Transverse colon (tissue), 4 donors: ENCODE measurements at regions not wholly inside any gene's neighbourhood (a gene's known extent, or its start where the extent isn't known, plus 50 kb on each side); places are given as distances from the start of the nearest gene placed in this dataset.

Source experiments
- DNase-seq: peaks from one replicate; pipeline ENCODE4 v3.0.0-alpha.2; 2019
- H3K27ac ChIP-seq, 4 donors: fragments of 200-600 bp; sonication (generic); 2 replicates each; pipeline ENCODE4 v1.5.1; 2016 to 2018; ENCODE audit warnings: inconsistent platforms in 4 of 4
- H3K27me3 ChIP-seq: fragments of 200-600 bp; sonication (generic); 2 replicates; pipeline ENCODE4 v1.5.1; 2017; ENCODE audit warnings: inconsistent platforms
- H3K36me3 ChIP-seq, 4 donors: fragments of 200-600 bp; sonication (generic); 2 replicates each; pipeline ENCODE4 v1.5.1; 2017 to 2019; ENCODE audit warnings: inconsistent platforms in 4 of 4
- H3K4me1 ChIP-seq, 4 donors: fragments of 200-600 bp; sonication (generic); 2 replicates each; pipeline ENCODE4 v1.5.1; 2017 to 2020; ENCODE audit warnings: inconsistent platforms in 4 of 4
- H3K4me3 ChIP-seq, 4 donors: fragments of 200-600 bp; sonication (generic); 1 replicate in 1 of 4; 2 replicates in 3 of 4; pipeline versions ENCODE4 v1.5.1 to v1.6.1; 2017 to 2019; ENCODE audit warnings: inconsistent platforms in 4 of 4
- H3K9me3 ChIP-seq, 2 donors: fragments of 200-600 bp; sonication (generic); 2 replicates each; pipeline ENCODE4 v1.5.1; 2017 to 2019; ENCODE audit warnings: inconsistent platforms in 2 of 2
- EP300 ChIP-seq: sonication (generic); formaldehyde crosslinking; IDR thresholded peaks from one replicate; pipeline ENCODE4 v1.6.1; 2017; ENCODE audit warnings: antibody characterized with exemption, low read depth
- POLR2A ChIP-seq: fragments of 450-650 bp; IDR thresholded peaks from one replicate; pipeline ENCODE4 v1.6.1; 2016; ENCODE audit warnings: antibody characterized with exemption, mild to moderate bottlenecking, moderate library complexity
- POLR2AphosphoS5 ChIP-seq, 3 donors: sonication (generic); formaldehyde crosslinking; IDR thresholded peaks; one replicate each; pipeline ENCODE4 v1.6.1; 2016; ENCODE audit warnings: antibody characterized with exemption in 3 of 3
- WGBS, 2 donors: methylation state at CpG; one replicate each; pipeline ENCODE4 v1.1.5; 2018; ENCODE audit warnings: low coverage in 1 of 2; 5-methylcytosine and 5-hydroxymethylcytosine counted together
- in situ Hi-C, 4 donors: fragments of 200-750 bp; cut with MboI; loops; one replicate each; pipeline versions ENCODE4 v1.15.0 to v1.15.1; 2017; ENCODE audit warnings: low sequenced_read_pairs in 3 of 4, low pct_ligation_motif_present in 1 of 4, low pct_unique_long_range_greater_than_20kb in 1 of 4
- intact Hi-C: fragments of 100-400 bp; cut with DNase I; formaldehyde crosslinking; loops from one replicate; pipeline ENCODE4 v1.15.1; 2023; ENCODE audit warnings: low total_unique reads
- TF ChIP-seq, protein P1 (sequence below), 5 experiments: fragments of 200-600 bp in 3 of 5; fragments of 450-650 bp in 2 of 5; sonication (generic) in 3 of 5; IDR thresholded peaks; 1 replicate in 2 of 5; 2 replicates in 3 of 5; pipeline ENCODE4 v1.5.1; 2016 to 2017; ENCODE audit warnings: antibody characterized with exemption in 5 of 5, inconsistent platforms in 3 of 5, mild to moderate bottlenecking in 2 of 5, moderate library complexity in 1 of 5

DNA sequence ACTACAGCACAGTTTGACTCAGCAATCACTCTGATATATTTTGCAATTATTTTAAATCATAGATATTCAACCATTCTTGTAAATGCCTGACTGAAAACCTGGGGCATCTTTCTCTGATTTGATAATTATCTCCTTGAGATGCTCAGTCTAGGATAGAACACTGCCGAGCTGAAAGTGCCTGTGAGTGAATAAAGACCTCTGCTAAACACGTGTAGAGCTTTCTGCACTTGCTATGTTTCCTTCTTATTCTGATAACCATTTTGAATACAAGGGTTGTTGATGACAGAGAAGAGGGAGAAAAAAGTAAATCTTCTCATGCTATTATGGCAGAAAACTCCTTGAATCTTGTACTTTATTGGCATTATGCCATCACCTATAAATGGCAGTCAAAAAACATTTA is 1843.4 kb upstream of the IGFBP7 start:
- H3K27ac ChIP-seq, result no peak overlapping the region
- H3K4me1 ChIP-seq, result no peaks in the 10 kb centered on the region
- WGBS, 2 donors, result 41 to 59% methylated on average over 2 of the region's 2 CpGs
- DNase-seq, result no peak
- no peaks in the 10 kb centered on the region for H3K36me3 ChIP-seq
- intact Hi-C loops, result no loop called here
- no peak overlapping the region for H3K4me3 ChIP-seq
- in situ Hi-C loops, result no loop called here
- TF ChIP-seq EP300 (no peak), POLR2AphosphoS5 (IDR thresholded peaks at IDR 0.05) (no peak), POLR2A (no peak)
- TF ChIP-seq, protein P1, sequence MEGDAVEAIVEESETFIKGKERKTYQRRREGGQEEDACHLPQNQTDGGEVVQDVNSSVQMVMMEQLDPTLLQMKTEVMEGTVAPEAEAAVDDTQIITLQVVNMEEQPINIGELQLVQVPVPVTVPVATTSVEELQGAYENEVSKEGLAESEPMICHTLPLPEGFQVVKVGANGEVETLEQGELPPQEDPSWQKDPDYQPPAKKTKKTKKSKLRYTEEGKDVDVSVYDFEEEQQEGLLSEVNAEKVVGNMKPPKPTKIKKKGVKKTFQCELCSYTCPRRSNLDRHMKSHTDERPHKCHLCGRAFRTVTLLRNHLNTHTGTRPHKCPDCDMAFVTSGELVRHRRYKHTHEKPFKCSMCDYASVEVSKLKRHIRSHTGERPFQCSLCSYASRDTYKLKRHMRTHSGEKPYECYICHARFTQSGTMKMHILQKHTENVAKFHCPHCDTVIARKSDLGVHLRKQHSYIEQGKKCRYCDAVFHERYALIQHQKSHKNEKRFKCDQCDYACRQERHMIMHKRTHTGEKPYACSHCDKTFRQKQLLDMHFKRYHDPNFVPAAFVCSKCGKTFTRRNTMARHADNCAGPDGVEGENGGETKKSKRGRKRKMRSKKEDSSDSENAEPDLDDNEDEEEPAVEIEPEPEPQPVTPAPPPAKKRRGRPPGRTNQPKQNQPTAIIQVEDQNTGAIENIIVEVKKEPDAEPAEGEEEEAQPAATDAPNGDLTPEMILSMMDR (IDR thresholded peaks at IDR 0.05), result no peak
- H3K9me3 ChIP-seq, result no peaks in the 10 kb centered on the region
- no peaks in the 10 kb centered on the region for H3K27me3 ChIP-seq

- Histone ChIP-seq H3K4me3 (no peak overlapping the region), H3K27me3 (no peaks in the 10 kb centered on the region), H3K4me1 (no peaks in the 10 kb centered on the region), H3K27ac (no peak overlapping the region), H3K36me3 (no peaks in the 10 kb centered on the region), H3K9me3 (no peaks in the 10 kb centered on the region)
- in situ Hi-C loops (no loop called here), intact Hi-C loops (no loop called here)
- TF ChIP-seq POLR2A (no peak), POLR2AphosphoS5 (IDR thresholded peaks at IDR 0.05) (no peak), EP300 (no peak)
- TF ChIP-seq, protein P1 (IDR thresholded peaks at IDR 0.05), result no peak
- 70 to 87% methylated on average over 4 of the region's 4 CpGs for WGBS, 2 donors
- no peak for DNase-seq
These were observed 1847.5 kb upstream of the IGFBP7 start for GRCh38 chr4:58957711-58958110.

DNA sequence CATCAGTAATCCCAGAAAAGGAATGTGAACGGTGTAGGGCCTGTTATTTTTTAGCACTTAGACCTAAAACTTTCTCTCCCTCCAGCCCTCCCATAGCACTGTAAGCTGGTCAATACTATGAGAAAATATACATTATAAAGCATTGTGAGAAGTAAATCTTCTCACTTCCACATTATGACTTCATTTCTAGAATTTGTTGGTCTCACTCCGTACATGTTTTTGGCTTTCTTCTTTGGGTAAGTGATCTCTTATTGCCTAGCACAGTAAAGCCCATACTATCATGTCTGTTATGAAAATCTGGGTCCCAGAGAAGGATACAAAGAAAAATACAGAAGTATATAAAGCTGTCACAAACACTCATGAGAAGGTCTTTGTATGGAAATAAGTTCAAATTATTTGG is 1851.1 kb upstream of the IGFBP7 start:
- H3K27me3 ChIP-seq, result no peaks in the 10 kb centered on the region
- in situ Hi-C loops, result no loop called here
- no peak for DNase-seq
- intact Hi-C loops, result no loop called here
- H3K9me3 ChIP-seq, result no peaks in the 10 kb centered on the region
- H3K36me3 ChIP-seq, result no peaks in the 10 kb centered on the region
- H3K4me1 ChIP-seq, result no peaks in the 10 kb centered on the region
- no peak overlapping the region for H3K27ac ChIP-seq
- TF ChIP-seq, protein P1 (IDR thresholded peaks at IDR 0.05), result no peak
- TF ChIP-seq POLR2AphosphoS5 (IDR thresholded peaks at IDR 0.05) (no peak), POLR2A (no peak), EP300 (no peak)
- no peak overlapping the region for H3K4me3 ChIP-seq
- WGBS, 2 donors, result 60 to 62% methylated on average over 2 of the region's 2 CpGs

- DNase-seq, result no peak
- 70 to 71% methylated on average over 2 of the region's 2 CpGs for whole genome bisulfite sequencing, 2 donors
- no peak overlapping the region for H3K27ac ChIP-seq
- H3K4me1 ChIP-seq, result no peaks in the 10 kb centered on the region
- H3K27me3 ChIP-seq, result no peaks in the 10 kb centered on the region
- in situ Hi-C loops, result no loop called here
- H3K4me3 ChIP-seq, result no peak overlapping the region
- TF ChIP-seq POLR2AphosphoS5 (IDR thresholded peaks at IDR 0.05) (no peak), POLR2A (no peak), EP300 (no peak)
- TF ChIP-seq, protein P1 (IDR thresholded peaks at IDR 0.05), result no peak
- intact Hi-C loops, result no loop called here
- no peaks in the 10 kb centered on the region for H3K36me3 ChIP-seq
- H3K9me3 ChIP-seq, result no peaks in the 10 kb centered on the region
These were observed 1851.7 kb upstream of the IGFBP7 start for GRCh38 chr4:58961925-58962324.
